ENCODE measurements at regions not wholly inside any gene's neighbourhood (a gene's known extent, or its start where the extent isn't known, plus 50 kb on each side); places are given as distances from the start of the nearest gene placed in this dataset.

DNA sequence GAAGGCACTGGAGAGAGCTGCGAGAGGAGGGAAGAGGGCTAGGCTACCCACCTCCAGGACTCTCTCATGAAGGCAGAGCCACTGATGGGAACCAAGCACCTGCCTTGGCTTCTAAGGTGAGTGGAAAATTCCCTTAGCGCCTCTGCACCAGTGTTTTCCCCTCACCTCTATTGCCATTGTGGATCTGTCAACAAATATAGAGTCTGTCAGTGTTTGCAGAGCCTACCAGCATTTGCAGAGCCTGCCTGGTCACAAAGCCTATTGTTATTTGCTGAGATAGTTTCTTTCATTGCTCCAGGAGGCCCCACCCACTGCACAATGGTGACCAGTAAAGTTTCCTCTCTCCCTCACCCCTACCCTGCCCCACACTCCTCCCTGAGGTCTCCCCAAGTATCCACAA is 141.9 kb downstream of the MRPL14 start:
- no peaks in the 10 kb centered on the region for H3K9me3 ChIP-seq (replicated peaks in 1 of 3)
- 92 to 98% (median 95%) methylated on average over 2 of the region's 2 CpGs for WGBS, 4 donors
- DNase-seq = no peak

GRCh38 chr6:43984442-43985321 is 142.6 kb downstream of the MRPL14 start:
- Histone ChIP-seq H3K9me3 (replicated peaks in 1 of 3) (no peaks in the 10 kb centered on the region), H3K4me3 (no peak overlapping the region), H3K27me3 (no peaks in the 10 kb centered on the region), H3K4me1 (replicated peaks in 1 of 2) (no peaks in the 10 kb centered on the region), H3K36me3 (replicated peaks in 1 of 2) (no peaks in the 10 kb centered on the region), H3K27ac (no peak overlapping the region)
- DNase-seq = peak in 1 of 7 donors; percentile 7
- TF ChIP-seq POLR2A (IDR thresholded peaks at IDR 0.05) (no peak), CTCF (IDR thresholded peaks at IDR 0.05) (no peak)
- 91 to 94% (median 92%) methylated on average over 8 to 16 of the region's 16 CpGs for WGBS, 4 donors
- intact Hi-C loops (cut with DNase I) = no loop called here

More for the DNA sequence above, 141.9 kb downstream of the MRPL14 start:
- H3K27ac ChIP-seq = no peak overlapping the region
- intact Hi-C loops (cut with DNase I) = no loop called here
- no peaks in the 10 kb centered on the region for H3K27me3 ChIP-seq
- H3K4me1 ChIP-seq (replicated peaks in 1 of 2) = no peaks in the 10 kb centered on the region
- H3K4me3 ChIP-seq = no peak overlapping the region
- TF ChIP-seq POLR2A (IDR thresholded peaks at IDR 0.05) = no peak
- TF ChIP-seq CTCF (IDR thresholded peaks at IDR 0.05) = no peak
- H3K36me3 ChIP-seq (replicated peaks in 1 of 2) = no peaks in the 10 kb centered on the region

- Histone ChIP-seq H3K9me3 (replicated peaks in 1 of 3) (no peaks in the 10 kb centered on the region), H3K27me3 (no peaks in the 10 kb centered on the region), H3K4me1 (replicated peaks in 1 of 2) (no peaks in the 10 kb centered on the region), H3K4me3 (no peak overlapping the region), H3K36me3 (replicated peaks in 1 of 2) (no peaks in the 10 kb centered on the region), H3K27ac (no peak overlapping the region)
- DNase-seq = no peak
- intact Hi-C loops (cut with DNase I) = no loop called here
- no peak for TF ChIP-seq POLR2A (IDR thresholded peaks at IDR 0.05)
- TF ChIP-seq CTCF (IDR thresholded peaks at IDR 0.05) = no peak
- WGBS, 4 donors = 73 to 89% (median 87%) methylated on average over 7 of the region's 7 CpGs
Measured at GRCh38 chr6:43983632-43984031, 143.6 kb downstream of the MRPL14 start.

- WGBS, 4 donors = 50 to 100% (median 92%) methylated on average over 1 to 2 of the region's 2 CpGs; no CpG with 5 or more reads in 1 of the 4 donors
- no peak overlapping the region for H3K27ac ChIP-seq
Measured at GRCh38 chr6:43983191-43983590, 144.1 kb downstream of the MRPL14 start.

More at GRCh38 chr6:43983191-43983590, 144.1 kb downstream of the MRPL14 start:
- no peak overlapping the region for H3K4me3 ChIP-seq
- DNase-seq = peak in 1 of 7 donors; percentile 3
- intact Hi-C loops (cut with DNase I) = no loop called here
- no peaks in the 10 kb centered on the region for H3K27me3 ChIP-seq
- H3K4me1 ChIP-seq (replicated peaks in 1 of 2) = no peaks in the 10 kb centered on the region
- TF ChIP-seq POLR2A (IDR thresholded peaks at IDR 0.05) (no peak), CTCF (IDR thresholded peaks at IDR 0.05) (no peak)
- H3K36me3 ChIP-seq (replicated peaks in 1 of 2) = no peaks in the 10 kb centered on the region
- H3K9me3 ChIP-seq (replicated peaks in 1 of 3) = no peaks in the 10 kb centered on the region
